IMR-90 (cell line): ENCODE measurements at regions not wholly inside any gene's neighbourhood (a gene's known extent, or its start where the extent isn't known, plus 50 kb on each side); places are given as distances from the start of the nearest gene placed in this dataset.

Experiments used
- ATAC-seq: fragments of 200-7000 bp; cut with Tn5 transposase; 2 replicates; pipeline ENCODE4 v1.9.1; 2020; ENCODE audit warnings: low read depth, mild to moderate bottlenecking, moderate library complexity
- BruUV-seq: library from RNA; stranded (reverse); fragments of 400-500 nt; replicated peaks from 2 replicates; lab custom pipeline; 2021; lab: Mats Ljungman, UMichigan
- CTCF ChIA-PET: fragments of 300-600 bp; formaldehyde crosslinking; extraction: SDS; loops from one replicate; lab custom pipeline; 2021; ENCODE audit warnings: antibody characterized with exemption; lab: Yijun Ruan, JAX
- POLR2A ChIA-PET: fragments of 300-600 bp; sonication (Branson Sonifier 250); formaldehyde crosslinking; loops from one replicate; lab custom pipeline; 2022; ENCODE audit warnings: antibody characterized with exemption; ENCODE audit not compliant: unreplicated experiment; lab: Charles Lee
- DNase-seq: peaks from one replicate; pipeline ENCODE4 v3.0.0; 2013
- H2AFZ ChIP-seq: replicated peaks from 2 replicates; pipeline ENCODE3; 2013; ENCODE audit warnings: low read length, mild to moderate bottlenecking; ENCODE audit not compliant: poor library complexity
- H2AK5ac ChIP-seq: 2 replicates; pipeline ENCODE4 v1.6.1; 2013; ENCODE audit warnings: low read depth, low read length, inconsistent platforms
- H2AK9ac ChIP-seq: replicated peaks from 2 replicates; pipeline ENCODE3; 2013; ENCODE audit warnings: mild to moderate bottlenecking, low read depth, low read length, moderate library complexity; ENCODE audit not compliant: poor library complexity
- H2BK120ac ChIP-seq: 2 replicates; pipeline ENCODE4 v1.6.1; 2013; ENCODE audit warnings: low read depth, low read length, inconsistent platforms
- H2BK15ac ChIP-seq: 3 replicates; pipeline ENCODE4 v1.6.1; 2013; ENCODE audit warnings: low read depth, low read length, inconsistent platforms
- H2BK20ac ChIP-seq: 2 replicates; pipeline ENCODE4 v1.6.1; 2013; ENCODE audit warnings: low read depth, mild to moderate bottlenecking, inconsistent platforms, low read length, moderate library complexity
- H2BK5ac ChIP-seq: 2 replicates; pipeline ENCODE4 v1.6.1; 2013; ENCODE audit warnings: mild to moderate bottlenecking, low read depth, low read length, inconsistent platforms; ENCODE audit not compliant: poor library complexity, severe bottlenecking
- H3K14ac ChIP-seq: replicated peaks from 2 replicates; pipeline ENCODE4 v1.6.1; 2013; ENCODE audit warnings: low read depth, low read length, inconsistent platforms
- H3K18ac ChIP-seq: 2 replicates; pipeline ENCODE4 v1.6.1; 2013; ENCODE audit warnings: low read depth, low read length, control low read depth
- H3K23ac ChIP-seq: 2 replicates; pipeline ENCODE4 v1.6.1; 2013; ENCODE audit warnings: low read depth, low read length, inconsistent platforms
- H3K27ac ChIP-seq: 2 replicates; pipeline ENCODE4 v1.5.1; 2013; ENCODE audit warnings: mild to moderate bottlenecking, control low read depth, low read length; ENCODE audit not compliant: insufficient read depth
- H3K27me3 ChIP-seq: 2 replicates; pipeline ENCODE4 v1.6.1; 2013; ENCODE audit warnings: low read length; ENCODE audit not compliant: control insufficient read depth, insufficient read depth
- H3K36me3 ChIP-seq: 2 replicates; pipeline ENCODE4 v1.6.1; 2013; ENCODE audit warnings: low read length, mixed read lengths; ENCODE audit not compliant: control insufficient read depth, insufficient read depth
- H3K4ac ChIP-seq: 2 replicates; pipeline ENCODE4 v1.6.1; 2013; ENCODE audit warnings: low read depth, low read length, inconsistent platforms
- H3K4me1 ChIP-seq: 2 replicates; pipeline ENCODE4 v1.6.1; 2013; ENCODE audit warnings: low read length, mixed read lengths; ENCODE audit not compliant: control insufficient read depth, insufficient read depth
- H3K4me2 ChIP-seq: 2 replicates; pipeline ENCODE4 v1.6.1; 2013; ENCODE audit warnings: low read depth, mild to moderate bottlenecking, control low read depth, low read length, moderate library complexity
- H3K4me3 ChIP-seq: 2 replicates; pipeline ENCODE4 v1.5.1; 2013; ENCODE audit warnings: low read depth, mild to moderate bottlenecking, control low read depth, low read length, moderate library complexity; ENCODE audit not compliant: insufficient read depth
- H3K56ac ChIP-seq: 2 replicates; pipeline ENCODE4 v1.6.1; 2013; ENCODE audit warnings: low read length, inconsistent platforms; ENCODE audit not compliant: insufficient read depth; ENCODE audit errors: extremely low read depth
- H3K79me1 ChIP-seq, 2 experiments: 2 replicates each; pipeline ENCODE4 v1.6.1; 2013; ENCODE audit warnings: low read length in 2 of 2, inconsistent platforms in 1 of 2, low read depth in 1 of 2
- H3K9ac ChIP-seq: 2 replicates; pipeline ENCODE4 v1.6.1; 2013; ENCODE audit warnings: low read depth, low read length, control low read depth
- H3K9me1 ChIP-seq: 2 replicates; pipeline ENCODE4 v1.6.1; 2013; ENCODE audit warnings: low read length, inconsistent platforms; ENCODE audit not compliant: insufficient read depth
- H3K9me3 ChIP-seq: 2 replicates; pipeline ENCODE4 v1.6.1; 2013; ENCODE audit warnings: low read length; ENCODE audit not compliant: control insufficient read depth, insufficient read depth
- H4K20me1 ChIP-seq: 2 replicates; pipeline ENCODE4 v1.6.1; 2013; ENCODE audit warnings: low read length, inconsistent platforms; ENCODE audit not compliant: insufficient read depth
- H4K5ac ChIP-seq: 2 replicates; pipeline ENCODE4 v1.6.1; 2013; ENCODE audit warnings: mild to moderate bottlenecking, low read depth, low read length, control low read depth
- H4K8ac ChIP-seq, 2 experiments: 2 replicates each; pipeline ENCODE4 v1.6.1; 2013; ENCODE audit warnings: low read depth in 2 of 2, low read length in 2 of 2, control low read depth in 1 of 2, inconsistent platforms in 1 of 2
- H4K91ac ChIP-seq: 2 replicates; pipeline ENCODE4 v1.6.1; 2013; ENCODE audit warnings: low read depth, low read length, inconsistent platforms; ENCODE audit not compliant: insufficient read depth
- CEBPB ChIP-seq: IDR thresholded peaks from 2 replicates; pipeline ENCODE4 v1.6.1; 2012; ENCODE audit warnings: low read depth, low read length, improper control_type of control experiment
- CTCF ChIP-seq: conservative IDR thresholded peaks from 2 replicates; pipeline ENCODE4 v1.5.1; 2012; ENCODE audit warnings: mild to moderate bottlenecking, low read depth, low read length, improper control_type of control experiment
- ELK1 ChIP-seq: fragments of 150-350 bp; IDR thresholded peaks from 2 replicates; pipeline ENCODE4 v1.6.1; 2016; ENCODE audit warnings: low read depth, mild to moderate bottlenecking, low read length, moderate library complexity, borderline replicate concordance
- MAFK ChIP-seq: IDR thresholded peaks from 2 replicates; pipeline ENCODE4 v1.6.1; 2012; ENCODE audit warnings: low read depth, low read length, improper control_type of control experiment
- MAZ ChIP-seq: IDR thresholded peaks from 2 replicates; pipeline ENCODE4 v1.6.1; 2012; ENCODE audit warnings: low read depth, mild to moderate bottlenecking, low read length, improper control_type of control experiment, moderate library complexity, borderline replicate concordance
- MXI1 ChIP-seq: IDR thresholded peaks from 2 replicates; pipeline ENCODE4 v1.6.1; 2012; ENCODE audit warnings: low read depth, mild to moderate bottlenecking, low read length, moderate library complexity, borderline replicate concordance
- RFX5 ChIP-seq: IDR thresholded peaks from 2 replicates; pipeline ENCODE4 v1.8.0; 2012; ENCODE audit warnings: low read depth, mild to moderate bottlenecking, low read length, moderate library complexity
- SMC3 ChIP-seq: fragments of 150-350 bp; IDR thresholded peaks from 2 replicates; pipeline ENCODE4 v1.6.1; 2016; ENCODE audit warnings: low read depth, mild to moderate bottlenecking, antibody characterized with exemption, low read length, moderate library complexity
- USF2 ChIP-seq: fragments of 150-350 bp; IDR thresholded peaks from 2 replicates; pipeline ENCODE4 v1.6.1; 2017; ENCODE audit warnings: mild to moderate bottlenecking, antibody characterized with exemption, low read length, low read depth
- WGBS, 2 experiments: methylation state at CpG; one replicate each; pipeline versions ENCODE4 v1.1.5 to v1.1.7; 2013; ENCODE audit warnings: missing lambda C conversion rate in 2 of 2; ENCODE audit not compliant: insufficient read length in 1 of 2; ENCODE audit errors: extremely low coverage in 2 of 2; 5-methylcytosine and 5-hydroxymethylcytosine counted together
- dilution Hi-C: fragments of 300-500 bp; cut with HindIII; formaldehyde crosslinking; loops from one replicate; pipeline ENCODE4 v1.14.3; 2018; ENCODE audit warnings: low sequenced_read_pairs; ENCODE audit not compliant: unreplicated experiment
- in situ Hi-C: fragments of 300-500 bp; cut with MboI; formaldehyde crosslinking; loops from 3 replicates; pipeline ENCODE4 v1.14.3; 2019; ENCODE audit warnings: low sequenced_read_pairs, inconsistent platforms, mixed read lengths
- intact Hi-C: fragments of 100-400 bp; cut with micrococcal nuclease; formaldehyde crosslinking; loops from 2 replicates; pipeline ENCODE4 v1.10.0; 2022

- intact Hi-C loops = no loop called here
- no peaks in the 10 kb centered on the region for H3K9me1 ChIP-seq
These were observed 126.9 kb upstream of the DCLK2 start for GRCh38 chr4:149951152-149951900.

More at GRCh38 chr4:149951152-149951900, 126.9 kb upstream of the DCLK2 start:
- WGBS, 2 experiments = no CpG with 5 or more reads among the region's 5 CpGs
- H2BK5ac ChIP-seq = no peak overlapping the region
- no peak overlapping the region for H3K4ac ChIP-seq
- no peak overlapping the region for H3K4me3 ChIP-seq
- H3K18ac ChIP-seq = no peak overlapping the region
- H3K9ac ChIP-seq = no peak overlapping the region
- DNase-seq (no peak), ATAC-seq (no peak)
- no peaks in the 10 kb centered on the region for H3K36me3 ChIP-seq
- no peak overlapping the region for H2AK5ac ChIP-seq
- H4K20me1 ChIP-seq = no peaks in the 10 kb centered on the region
- ChIA-PET CTCF (interaction anchor here (1.4 kb wide), 1 partner anchor 12 kb away, joined by 3 read pairs; no protein-coding TSS in a partner anchor), POLR2A (no interaction called here)
- no peak overlapping the region for H4K8ac ChIP-seq
- BruUV-seq = no TSS peak
- H3K9me3 ChIP-seq = no peaks in the 10 kb centered on the region
- no peak overlapping the region for H4K5ac ChIP-seq
- H3K56ac ChIP-seq = no peak overlapping the region
- H2BK15ac ChIP-seq = no peak overlapping the region
- no peak overlapping the region for H3K4me2 ChIP-seq
- H3K79me1 ChIP-seq = no peaks in the 10 kb centered on the region
- no peaks in the 10 kb centered on the region for H3K4me1 ChIP-seq
- no peak overlapping the region for H2BK20ac ChIP-seq
- no peak overlapping the region for H2AK9ac ChIP-seq
- no peak overlapping the region for H2BK120ac ChIP-seq
- no peak overlapping the region for H3K23ac ChIP-seq
- no peak overlapping the region for H4K91ac ChIP-seq
- in situ Hi-C loops (no loop called here), dilution Hi-C loops (no loop called here)
- H3K14ac ChIP-seq = no peak overlapping the region
- no peak overlapping the region for H3K27ac ChIP-seq
- H2AFZ ChIP-seq = no peak overlapping the region
- TF ChIP-seq USF2 (no peak), SMC3 (no peak), ELK1 (no peak), RFX5 (no peak), MAFK (no peak), CTCF (no peak), MXI1 (no peak), MAZ (no peak), CEBPB (no peak)
- H3K27me3 ChIP-seq = peaks cover 5% of the 10 kb centered on the region
